T-helper 1 cell treated with Interleukin-12 subunit alpha and Interleukin-12 subunit beta and Interleukin-4 antibody, amounts not matched to agents 30 ng/mL and 1 ng/mL, for 36 hours (primary cell): ENCODE measurements at regions not wholly inside any gene's neighbourhood (a gene's known extent, or its start where the extent isn't known, plus 50 kb on each side); places are given as distances from the start of the nearest gene placed in this dataset.

Experiments used
- intact Hi-C: fragments of 100-400 bp; cut with micrococcal nuclease; formaldehyde crosslinking; loops from one replicate; pipeline ENCODE4 v1.15.1; 2024

DNA sequence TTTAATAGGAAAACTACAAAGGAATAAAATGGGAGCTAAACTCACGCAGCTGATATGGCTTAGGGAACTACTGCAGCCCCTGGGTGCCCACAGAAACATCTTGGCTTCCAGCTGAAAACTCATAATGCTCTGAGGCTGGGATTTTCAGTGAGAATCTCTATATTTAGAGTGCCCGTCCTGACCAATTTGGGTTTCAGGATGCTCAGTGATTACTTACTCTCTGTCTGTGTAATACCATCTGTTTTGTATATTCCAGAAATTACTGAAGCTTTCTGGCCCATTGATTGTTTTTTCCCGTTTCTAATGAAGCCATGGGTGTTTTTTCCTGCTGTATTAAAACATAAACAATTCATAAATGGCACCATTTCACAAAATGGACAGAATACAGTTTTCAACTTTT is 50.6 kb upstream of the ZNF385D start:
- intact Hi-C loops, result no loop called here

DNA sequence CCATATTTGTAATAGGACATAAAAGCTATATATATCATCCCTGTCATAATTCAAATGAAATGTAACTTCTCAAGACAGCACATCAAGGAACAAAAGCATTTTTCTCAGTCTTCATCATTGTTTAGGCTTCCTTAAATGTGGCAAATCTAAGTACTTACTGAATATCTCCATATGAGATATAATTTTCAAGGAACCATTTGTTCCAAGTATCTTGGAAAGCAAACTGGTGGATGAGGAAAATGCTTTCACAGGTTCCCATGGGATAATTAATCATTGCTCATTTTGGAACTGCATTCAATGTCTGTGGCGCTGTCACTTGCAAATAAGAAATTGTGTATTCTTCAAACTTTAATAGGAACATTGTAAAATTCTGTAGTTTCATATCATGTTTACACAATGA is 52.6 kb upstream of the ZNF385D start:
- intact Hi-C loops, result no loop called here

DNA sequence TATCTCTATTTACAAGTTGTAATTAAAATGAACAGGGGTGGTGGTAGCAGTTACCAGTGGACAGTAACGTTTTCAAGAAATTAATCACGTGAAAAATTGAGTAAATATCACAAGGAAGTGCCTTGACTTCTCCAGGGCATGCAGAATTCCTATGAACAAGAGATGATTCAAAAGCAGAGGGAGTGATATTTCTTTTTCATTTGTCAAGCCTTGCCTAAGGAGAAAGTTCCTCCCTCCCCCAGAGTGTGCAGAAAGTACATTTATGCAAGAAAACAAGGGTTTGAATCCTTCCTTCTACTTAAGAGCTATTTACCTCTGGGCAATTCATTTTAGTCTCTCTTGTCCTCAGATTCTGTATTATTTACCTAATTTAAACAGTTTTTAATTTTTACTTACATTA is 53.3 kb upstream of the ZNF385D start:
- intact Hi-C loops, result no loop called here

DNA sequence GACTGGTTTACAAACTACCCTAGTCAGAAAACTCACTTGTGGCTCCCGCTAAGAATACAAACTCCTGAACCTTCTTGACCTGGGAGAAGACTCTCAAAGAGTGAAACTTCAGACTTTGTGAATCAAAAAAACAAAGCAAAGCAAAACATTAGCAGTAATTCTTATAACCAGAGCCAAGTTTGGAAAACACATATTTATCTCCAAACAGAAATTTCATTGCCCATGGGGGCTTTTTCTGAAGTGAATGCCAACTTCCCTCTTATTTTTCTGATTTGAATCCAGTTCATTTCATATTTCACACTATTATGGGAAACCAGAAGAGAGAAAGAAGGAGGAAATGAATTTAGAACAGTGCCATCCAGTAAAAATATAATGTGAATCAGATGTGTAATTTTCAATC is 55.7 kb upstream of the ZNF385D start:
- intact Hi-C loops, result no loop called here

DNA sequence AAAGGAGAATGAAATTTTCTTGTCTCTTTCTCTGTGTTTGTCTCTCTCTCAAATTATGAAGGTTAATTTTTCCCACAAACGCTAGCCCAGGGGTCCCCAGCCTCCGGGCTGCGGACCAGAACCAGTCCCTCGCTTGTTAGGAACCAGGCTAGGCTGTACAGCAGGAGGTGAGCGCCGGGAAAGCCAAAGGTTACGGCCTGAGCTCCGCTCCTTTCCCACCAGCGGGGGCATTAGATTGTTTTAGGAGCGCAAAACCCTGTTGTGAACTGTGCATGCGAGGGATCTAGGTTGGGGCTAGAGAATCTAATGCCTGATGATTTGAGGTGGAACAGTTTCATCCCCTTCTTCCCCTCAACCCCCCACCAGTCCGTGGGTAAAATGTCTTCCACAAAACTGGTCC is 74.7 kb upstream of the ZNF385D start:
- intact Hi-C loops, result no loop called here

DNA sequence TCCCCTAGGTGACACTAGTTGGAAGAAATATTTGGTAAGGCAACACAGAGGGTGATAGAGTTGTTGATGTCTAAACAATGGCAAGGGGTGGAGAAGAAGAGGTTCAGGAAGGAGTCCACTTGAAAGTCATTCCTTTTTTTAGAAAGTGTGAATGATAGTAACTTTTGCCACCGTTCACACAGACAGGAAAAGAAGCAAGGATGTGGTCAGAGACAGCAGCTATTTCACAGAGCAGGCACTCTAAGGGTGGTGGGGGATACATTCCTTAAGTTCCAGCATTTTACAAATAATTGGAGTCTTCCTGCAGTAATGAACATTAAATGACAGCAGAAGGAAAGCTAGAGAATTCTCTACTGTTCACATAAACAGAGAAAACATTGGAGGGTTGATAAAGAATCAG is 75.4 kb upstream of the ZNF385D start:
- intact Hi-C loops, result no loop called here

DNA sequence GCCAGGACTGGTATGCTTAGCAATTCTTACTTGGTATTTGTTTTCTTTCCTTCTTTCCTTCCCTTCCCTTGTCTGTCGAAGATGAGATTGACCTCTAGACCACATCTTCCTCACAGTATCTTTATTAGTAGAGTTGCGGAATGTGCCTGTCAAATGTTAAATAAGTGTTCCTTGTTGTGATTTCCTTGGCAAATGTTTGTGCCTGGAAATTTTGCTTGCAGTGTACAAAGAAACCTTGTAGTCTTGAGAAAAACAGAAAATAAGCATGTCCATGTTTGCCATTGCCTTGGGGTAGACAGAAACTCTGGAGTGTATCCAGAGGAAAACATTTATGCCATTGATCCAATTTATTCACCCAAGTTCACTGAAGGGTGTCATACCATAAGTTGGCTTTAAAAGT is 79.5 kb upstream of the ZNF385D start:
- intact Hi-C loops, result no loop called here

DNA sequence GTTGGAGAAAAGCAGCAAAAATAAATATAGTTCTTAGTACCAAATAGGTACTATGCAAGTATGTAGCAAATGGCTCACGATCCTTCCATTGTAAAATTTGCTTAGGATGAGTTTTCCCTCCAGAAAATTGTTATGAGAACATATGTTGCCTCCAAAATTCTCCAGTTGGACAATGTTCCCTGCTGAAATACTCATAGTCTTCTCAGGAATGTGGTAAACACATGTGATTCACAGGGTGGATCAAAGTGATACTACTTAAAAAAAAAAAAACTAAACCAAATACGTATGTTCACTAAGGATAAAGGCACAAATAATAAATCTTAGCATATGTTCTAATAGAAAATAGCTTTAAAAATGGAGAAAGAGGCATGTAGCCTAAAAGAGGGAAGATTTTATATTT is 84.3 kb upstream of the ZNF385D start:
- intact Hi-C loops, result no loop called here

DNA sequence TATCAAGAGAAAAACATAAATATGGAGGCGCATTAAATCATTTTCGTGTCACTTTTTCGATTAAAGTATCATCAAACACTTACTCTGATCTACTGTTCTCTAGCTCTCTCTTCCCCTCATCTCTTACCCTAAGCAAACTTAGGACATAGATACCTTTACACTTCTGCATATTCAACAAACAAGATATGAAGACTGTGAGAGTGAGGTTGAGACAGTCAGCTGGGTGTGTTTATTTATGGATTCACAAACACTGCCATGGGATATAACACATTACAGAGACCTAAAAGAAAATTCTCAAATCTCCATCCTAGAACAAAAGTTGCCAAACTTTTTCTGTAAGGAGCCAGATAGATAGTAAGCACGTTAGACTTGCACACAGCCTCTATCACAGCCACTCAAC is 85.2 kb upstream of the ZNF385D start:
- intact Hi-C loops, result no loop called here

DNA sequence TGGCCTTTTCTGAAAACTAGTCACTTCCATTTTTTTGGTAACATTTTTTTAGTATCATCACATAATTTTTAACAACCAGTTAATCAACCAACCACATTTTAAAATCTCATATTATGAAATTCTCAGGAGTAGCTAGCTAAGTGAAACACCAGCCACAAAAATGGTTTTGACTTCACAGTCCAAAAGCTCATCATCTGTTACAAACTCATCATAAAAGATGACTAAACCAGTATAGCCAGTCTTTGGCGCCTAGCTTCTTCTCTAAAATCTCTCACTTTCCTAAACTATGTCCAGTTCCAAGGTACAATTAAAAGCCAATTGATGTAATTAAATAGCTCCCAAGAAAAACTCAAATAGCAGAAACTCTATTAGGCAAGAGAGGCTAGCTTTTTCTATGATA is 88.2 kb upstream of the ZNF385D start:
- intact Hi-C loops, result no loop called here

DNA sequence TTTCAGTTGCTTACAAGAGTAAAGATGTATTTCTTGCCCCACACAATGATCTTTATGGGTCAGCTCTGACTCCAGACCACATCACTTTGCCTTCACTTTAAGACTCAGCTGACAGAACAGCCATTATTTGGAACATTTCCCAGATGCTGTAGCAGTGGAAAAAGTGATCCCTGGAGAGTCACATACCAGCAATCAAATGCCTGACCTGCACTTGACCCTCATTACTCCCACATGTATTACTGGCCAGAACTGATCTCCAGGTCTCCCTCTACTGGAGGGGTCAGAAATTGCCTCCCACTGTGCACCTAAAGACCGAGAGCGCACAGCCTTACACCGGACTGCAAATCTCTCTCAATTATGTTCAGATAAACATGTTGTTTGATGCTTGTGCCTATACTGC is 88.6 kb upstream of the ZNF385D start:
- intact Hi-C loops, result no loop called here

DNA sequence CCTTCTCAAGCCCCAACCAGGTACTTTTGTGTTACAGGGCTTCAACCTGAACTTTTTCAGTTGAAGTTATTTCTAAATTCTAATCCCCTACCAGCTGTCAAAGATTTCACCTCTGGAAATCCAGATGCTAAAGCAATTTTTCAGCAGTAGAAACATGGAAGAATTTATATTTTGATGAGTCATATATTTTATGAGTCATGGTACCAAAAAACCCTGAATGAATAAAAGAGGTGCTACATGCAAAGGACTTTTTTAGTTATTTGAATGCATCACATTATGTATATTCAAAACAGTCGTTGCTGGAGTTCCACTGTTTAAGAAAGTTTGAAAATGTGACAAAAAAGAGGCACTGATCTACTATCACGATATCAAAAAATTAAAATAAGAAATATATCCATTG is 96.0 kb upstream of the ZNF385D start:
- intact Hi-C loops, result no loop called here

DNA sequence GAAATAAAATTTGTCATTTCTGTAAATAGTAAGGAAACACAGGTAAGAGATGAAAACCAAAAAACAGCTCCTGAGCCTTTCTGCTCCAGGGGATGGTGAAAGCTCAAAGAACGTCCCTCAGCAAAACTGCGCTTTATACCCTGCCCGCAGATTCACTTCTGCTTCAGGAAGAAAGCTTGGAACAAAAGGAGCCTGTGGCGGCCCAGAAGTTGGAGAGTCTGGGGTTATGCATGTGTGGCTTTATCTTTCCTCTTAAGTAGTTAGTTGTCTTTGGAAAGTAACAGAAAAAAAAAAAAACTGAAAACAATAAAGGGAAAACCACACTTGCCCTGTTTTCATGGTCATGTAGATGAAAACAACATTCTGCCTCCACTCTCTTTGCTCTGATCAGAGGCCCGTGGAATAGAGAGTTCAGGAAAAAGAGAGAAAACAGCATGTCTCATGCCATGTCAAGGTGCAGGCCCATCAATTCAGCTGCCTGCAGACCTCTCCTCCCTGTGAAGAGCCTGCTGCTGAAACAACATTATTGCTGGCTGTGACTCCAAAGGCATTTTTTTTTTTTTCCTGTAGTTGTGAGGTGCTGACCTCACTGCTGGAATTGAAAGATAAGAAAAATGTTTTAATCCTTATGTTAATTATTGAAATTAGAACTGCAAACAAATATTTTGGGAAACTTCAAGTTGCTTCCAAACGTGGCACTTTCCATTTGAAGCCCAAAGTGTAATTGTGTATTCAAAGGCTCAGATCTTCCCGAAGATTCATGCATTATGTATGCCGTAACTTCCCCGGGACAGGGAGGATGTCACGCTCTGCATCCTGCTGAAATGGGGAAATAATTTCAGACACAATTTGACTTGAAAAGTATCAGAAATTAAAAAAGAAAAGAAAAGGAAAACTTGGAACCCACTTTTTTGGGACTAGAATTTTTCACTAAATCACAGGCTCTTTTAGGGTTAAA is 108.4 kb upstream of the ZNF385D start:
- intact Hi-C loops, result no loop called here

DNA sequence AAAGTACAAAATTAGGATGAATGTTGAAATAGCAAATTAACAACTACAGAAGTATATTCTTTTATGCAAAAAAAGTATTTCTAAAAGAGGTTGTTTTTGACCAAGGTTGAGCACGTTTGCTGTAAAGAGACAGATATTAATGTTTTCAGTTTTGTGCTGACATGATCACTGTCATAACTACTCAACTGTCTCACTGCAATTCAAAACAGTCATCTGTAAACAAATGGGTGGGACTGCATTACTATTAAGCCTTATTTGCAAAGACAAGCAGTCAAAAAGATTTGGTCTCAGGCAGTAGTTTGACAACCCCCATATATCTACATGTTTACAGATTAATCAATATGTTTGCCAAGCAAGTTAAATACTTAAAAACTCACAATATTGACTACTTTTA is 109.1 kb upstream of the ZNF385D start:
- intact Hi-C loops, result no loop called here

DNA sequence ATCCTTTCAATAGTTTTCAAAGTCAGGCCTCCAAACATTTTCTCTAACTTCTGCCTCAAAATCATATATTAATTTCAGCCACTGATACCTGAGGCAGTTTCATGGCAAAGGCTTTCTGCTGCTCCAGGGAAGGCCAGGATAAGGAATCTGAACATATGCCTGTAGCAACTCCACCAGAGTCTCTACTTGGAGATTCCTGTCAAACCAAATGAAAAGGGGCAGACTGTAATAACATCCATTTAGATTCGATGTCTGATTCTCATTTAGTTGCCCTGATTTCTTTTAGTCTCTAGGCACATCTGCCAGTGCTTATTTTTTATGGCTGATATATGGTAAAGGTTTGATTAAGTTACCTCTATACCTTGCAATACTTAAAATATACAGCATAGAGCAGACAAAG is 109.6 kb upstream of the ZNF385D start:
- intact Hi-C loops, result no loop called here

DNA sequence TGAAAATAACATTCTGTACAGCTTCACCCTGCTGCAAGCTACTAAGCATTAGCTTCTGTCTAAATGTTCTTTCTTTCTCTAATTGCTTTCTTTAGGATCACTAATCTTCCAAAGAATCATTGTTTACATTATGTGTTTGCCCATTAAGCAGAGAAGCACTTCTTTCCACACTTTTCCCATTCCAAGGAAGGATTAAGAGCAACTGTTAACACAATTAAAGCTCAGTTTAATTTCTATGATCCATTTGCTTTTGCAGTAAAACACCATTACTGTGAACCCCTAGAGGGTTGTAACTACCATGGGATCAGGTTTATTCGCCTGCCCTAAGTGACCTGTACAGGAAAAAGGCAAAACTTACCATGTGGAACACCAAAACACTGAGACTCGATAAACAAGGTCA is 125.8 kb upstream of the ZNF385D start:
- intact Hi-C loops, result no loop called here

DNA sequence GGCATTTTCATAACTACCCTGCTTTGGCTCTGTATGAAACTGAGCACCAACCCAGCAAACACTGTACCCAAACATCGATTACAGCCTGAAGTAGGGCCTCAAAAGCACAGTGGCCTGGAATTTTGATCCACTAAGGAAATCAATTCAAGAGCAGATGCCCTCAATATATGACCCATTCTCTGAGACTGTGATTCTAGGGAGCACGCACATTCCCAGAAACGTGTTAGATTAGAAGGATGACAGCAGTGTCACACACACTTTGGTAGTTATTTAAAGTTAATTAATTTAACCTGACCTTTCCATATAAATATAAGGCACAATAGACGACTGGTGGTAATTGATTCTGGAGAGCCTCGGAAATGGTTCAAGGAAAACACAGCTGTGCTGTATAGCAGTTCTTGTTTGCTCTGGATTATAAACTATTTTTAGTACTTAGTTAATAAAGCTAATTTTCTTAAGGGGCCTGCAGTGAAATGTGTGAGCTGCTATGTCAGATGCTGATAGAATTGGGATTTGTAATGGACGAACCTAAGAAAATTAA is 126.3 kb upstream of the ZNF385D start:
- intact Hi-C loops, result no loop called here

DNA sequence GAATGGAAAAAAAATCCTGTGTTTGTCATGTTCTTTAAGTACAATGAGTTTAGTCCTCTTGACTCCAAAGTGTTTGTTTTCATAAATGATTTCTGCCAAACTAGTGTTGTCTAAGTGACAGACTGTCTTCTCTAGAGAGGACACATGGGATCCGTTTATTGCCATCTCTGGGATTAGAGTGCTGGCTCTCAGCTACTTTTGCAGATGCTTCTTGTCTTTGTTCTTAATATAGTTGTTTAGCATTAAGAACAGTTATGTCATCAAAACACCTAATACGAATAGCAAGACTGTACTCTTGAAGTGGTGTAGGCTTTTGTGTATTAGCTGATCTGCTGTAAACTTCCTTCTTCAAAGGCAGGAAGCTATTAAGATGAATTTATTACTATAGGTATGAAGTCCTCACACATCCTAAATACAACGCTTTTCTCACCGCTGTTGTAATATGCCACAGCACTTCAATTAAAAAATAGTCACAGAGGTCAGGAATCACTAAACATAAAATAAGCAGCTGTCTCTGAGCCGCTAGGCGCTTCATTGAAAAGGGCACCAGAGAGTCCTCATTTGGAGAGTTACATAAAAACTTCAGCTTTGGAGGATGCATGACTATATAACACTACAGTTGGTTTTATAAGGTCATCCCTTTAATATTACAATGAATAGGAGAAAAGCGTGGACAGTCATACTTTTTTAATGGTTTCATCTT is 128.3 kb upstream of the ZNF385D start:
- intact Hi-C loops, result no loop called here

DNA sequence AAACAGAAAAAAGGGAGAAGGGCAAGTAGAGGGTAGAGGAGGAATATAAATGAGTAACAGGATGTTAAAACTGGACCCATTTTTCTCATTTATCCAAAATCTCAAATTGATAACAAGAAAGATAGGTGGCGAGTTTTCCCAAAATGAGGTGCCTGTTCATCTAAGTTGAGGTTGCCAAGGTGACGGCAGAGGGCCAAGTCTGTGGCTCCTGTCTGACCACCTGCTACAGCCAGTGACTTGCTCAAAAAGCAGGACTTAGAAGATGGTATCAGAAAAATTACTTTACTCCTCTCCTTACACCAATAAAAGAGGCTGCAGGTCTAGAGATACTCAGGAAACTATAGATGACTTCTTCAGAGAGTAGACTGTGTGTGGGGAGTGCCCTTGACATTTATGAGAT is 137.6 kb upstream of the ZNF385D start:
- intact Hi-C loops, result no loop called here

DNA sequence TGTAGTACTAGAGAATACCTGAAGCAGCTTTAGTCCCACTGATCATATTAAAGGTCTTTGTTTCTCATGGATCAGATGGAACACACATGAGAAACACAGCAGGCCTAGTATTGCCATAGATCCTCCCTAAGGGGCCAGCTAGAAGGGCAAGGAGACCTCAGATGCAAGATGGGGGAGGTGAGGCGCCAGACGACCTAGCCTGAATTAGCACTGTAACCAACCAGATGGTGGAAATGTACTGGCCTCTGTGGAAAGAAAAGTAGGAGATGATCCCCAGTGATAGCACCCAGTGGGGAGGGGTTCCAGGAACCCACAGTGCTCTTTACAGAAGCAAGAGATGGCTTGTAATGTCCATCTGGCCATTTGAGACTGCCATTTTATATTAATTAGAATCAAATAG is 138.2 kb upstream of the ZNF385D start:
- intact Hi-C loops, result no loop called here

DNA sequence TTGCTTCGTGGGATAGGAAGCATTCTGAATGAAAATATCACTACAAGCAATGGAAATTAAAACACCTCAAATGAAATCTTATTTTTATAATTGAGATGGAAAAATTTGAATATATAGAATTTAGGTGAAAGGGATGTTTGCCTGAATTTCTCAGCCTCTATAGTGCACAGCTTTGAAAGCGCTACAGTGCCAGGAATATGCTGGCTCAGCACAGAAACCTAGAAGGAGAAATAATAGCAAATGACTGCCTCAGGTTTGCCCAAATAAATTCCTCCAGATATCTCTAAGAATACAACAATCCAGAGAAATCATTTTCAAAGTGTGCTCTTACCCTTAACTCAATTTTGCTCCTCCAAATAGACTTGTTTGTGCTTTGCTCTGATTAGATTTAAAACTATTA is 141.1 kb upstream of the ZNF385D start:
- intact Hi-C loops, result no loop called here

DNA sequence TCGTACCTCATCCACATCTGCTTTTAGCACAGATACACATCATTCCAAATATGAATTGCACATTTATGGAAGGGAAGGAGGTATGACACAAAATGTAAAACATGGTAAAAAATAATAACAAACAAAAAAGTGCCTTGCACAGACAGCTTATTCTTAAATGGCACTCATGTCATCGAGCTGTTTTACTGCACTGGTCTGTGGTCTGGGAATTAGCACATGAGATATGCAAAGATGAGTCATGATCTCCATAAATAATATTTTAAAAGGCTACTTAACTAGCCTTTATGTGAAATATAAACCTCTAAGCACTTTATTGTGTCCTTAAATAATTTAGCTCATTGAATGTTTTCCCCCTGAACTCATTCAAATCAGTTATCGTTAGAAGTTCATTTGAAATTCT is 142.2 kb upstream of the ZNF385D start:
- intact Hi-C loops, result no loop called here
